Lower leg skin (tissue), 4 donors: ENCODE measurements at regions not wholly inside any gene's neighbourhood (a gene's known extent, or its start where the extent isn't known, plus 50 kb on each side); places are given as distances from the start of the nearest gene placed in this dataset.

Experiments
- DNase-seq, 2 donors: peaks; one replicate each; pipeline ENCODE4 v3.0.0-alpha.2; 2019; ENCODE audit warnings: low spot score in 2 of 2
- H3K4me3 ChIP-seq: fragments of 200-600 bp; sonication (generic); 2 replicates; pipeline ENCODE4 v1.5.1; 2017; ENCODE audit warnings: mild to moderate bottlenecking, low read depth; ENCODE audit not compliant: poor library complexity, severe bottlenecking
- POLR2A ChIP-seq, 2 donors: fragments of 450-650 bp; IDR thresholded peaks; one replicate each; pipeline ENCODE4 v1.6.1; 2016 to 2017; ENCODE audit warnings: antibody characterized with exemption in 2 of 2, mild to moderate bottlenecking in 1 of 2, moderate library complexity in 1 of 2
- WGBS, 2 donors: methylation state at CpG; one replicate each; pipeline ENCODE4 v1.1.5; 2018; 5-methylcytosine and 5-hydroxymethylcytosine counted together
- intact Hi-C: fragments of 100-400 bp; cut with DNase I; formaldehyde crosslinking; loops from one replicate; pipeline ENCODE4 v1.15.0; 2023; ENCODE audit warnings: low total_unique reads
- TF ChIP-seq, protein P1 (sequence below), 3 donors: fragments of 450-650 bp; IDR thresholded peaks; one replicate each; pipeline ENCODE4 v1.5.1; 2016; ENCODE audit warnings: antibody characterized with exemption in 3 of 3, mild to moderate bottlenecking in 3 of 3, moderate library complexity in 2 of 3

DNA sequence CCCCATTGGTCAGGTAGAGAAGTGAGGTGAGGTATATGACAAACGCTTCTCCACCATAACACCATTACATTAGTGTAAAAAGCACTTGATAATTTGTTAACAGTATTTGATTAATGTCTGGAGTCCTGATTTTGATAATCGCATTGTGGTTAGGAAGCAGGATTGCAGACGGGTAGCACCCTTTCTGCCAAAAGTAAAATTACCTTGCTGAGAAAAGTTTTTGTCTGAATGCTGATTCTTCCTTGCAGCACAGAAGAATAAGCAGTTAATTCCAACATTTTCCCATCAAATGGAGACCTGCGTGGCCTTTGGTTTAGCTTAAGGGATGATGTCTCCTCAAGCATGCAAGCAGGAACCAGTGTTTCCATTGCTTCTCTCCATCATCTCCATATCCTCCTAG, 1090.2 kb upstream of the TMEM132C start:
- WGBS, 2 donors = 95 to 98% methylated on average over 4 of the region's 4 CpGs
- intact Hi-C loops = no loop called here

DNA sequence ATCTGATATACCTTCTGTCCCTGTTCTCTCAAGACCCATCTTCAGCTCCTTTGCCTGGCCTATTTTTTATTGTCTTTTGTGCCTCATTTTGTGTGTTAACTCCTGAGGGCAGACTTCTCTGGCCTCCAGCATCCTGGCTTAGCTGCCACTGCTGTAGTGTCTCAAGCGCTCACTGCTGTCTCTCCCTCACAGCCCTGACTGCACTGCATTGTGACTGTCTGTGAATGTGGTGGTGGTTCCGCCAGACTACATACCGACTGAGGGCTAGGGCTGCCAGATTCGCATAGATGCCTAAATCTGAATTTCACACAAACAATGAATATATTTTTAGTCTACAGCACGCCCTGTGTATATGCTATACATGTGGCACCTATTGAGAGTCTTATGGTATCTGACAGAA, 1088.9 kb upstream of the TMEM132C start:
- WGBS, 2 donors = 82 to 84% methylated on average over 5 of the region's 5 CpGs
- TF ChIP-seq, protein P1, sequence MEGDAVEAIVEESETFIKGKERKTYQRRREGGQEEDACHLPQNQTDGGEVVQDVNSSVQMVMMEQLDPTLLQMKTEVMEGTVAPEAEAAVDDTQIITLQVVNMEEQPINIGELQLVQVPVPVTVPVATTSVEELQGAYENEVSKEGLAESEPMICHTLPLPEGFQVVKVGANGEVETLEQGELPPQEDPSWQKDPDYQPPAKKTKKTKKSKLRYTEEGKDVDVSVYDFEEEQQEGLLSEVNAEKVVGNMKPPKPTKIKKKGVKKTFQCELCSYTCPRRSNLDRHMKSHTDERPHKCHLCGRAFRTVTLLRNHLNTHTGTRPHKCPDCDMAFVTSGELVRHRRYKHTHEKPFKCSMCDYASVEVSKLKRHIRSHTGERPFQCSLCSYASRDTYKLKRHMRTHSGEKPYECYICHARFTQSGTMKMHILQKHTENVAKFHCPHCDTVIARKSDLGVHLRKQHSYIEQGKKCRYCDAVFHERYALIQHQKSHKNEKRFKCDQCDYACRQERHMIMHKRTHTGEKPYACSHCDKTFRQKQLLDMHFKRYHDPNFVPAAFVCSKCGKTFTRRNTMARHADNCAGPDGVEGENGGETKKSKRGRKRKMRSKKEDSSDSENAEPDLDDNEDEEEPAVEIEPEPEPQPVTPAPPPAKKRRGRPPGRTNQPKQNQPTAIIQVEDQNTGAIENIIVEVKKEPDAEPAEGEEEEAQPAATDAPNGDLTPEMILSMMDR (IDR thresholded peaks at IDR 0.05) = no peak
- TF ChIP-seq POLR2A (IDR thresholded peaks at IDR 0.05) = no peak
- H3K4me3 ChIP-seq = no peak overlapping the region
- no peak for DNase-seq
- intact Hi-C loops = no loop called here

More for the DNA sequence above, 1090.2 kb upstream of the TMEM132C start:
- no peak overlapping the region for H3K4me3 ChIP-seq
- no peak for DNase-seq
- TF ChIP-seq, protein P1 (IDR thresholded peaks at IDR 0.05) = no peak
- TF ChIP-seq POLR2A (IDR thresholded peaks at IDR 0.05) = no peak

DNA sequence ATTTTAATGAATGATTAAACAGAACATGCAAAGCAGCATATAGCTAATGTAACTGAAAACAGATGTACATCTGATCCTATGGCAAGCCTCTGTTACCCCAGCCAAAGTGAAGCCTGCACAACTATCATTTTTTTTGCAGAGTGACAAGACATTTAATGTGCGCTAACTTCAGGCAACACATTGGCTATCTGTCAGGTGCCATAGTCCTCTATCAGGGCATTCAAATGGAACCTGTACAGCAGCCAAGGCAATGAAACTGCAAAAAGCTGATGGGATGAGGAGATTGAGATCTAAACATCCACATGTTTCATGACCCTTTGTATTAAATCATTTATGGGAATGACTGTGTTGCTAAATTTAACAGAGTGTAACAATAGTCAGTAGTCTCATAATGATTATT, 1088.5 kb upstream of the TMEM132C start:
- DNase-seq = no peak
- 83 to 93% methylated on average over 1 of the region's 1 CpG for WGBS, 2 donors
- intact Hi-C loops = no loop called here
- no peak overlapping the region for H3K4me3 ChIP-seq
- TF ChIP-seq POLR2A (IDR thresholded peaks at IDR 0.05) = no peak
- TF ChIP-seq, protein P1 (IDR thresholded peaks at IDR 0.05) = no peak

DNA sequence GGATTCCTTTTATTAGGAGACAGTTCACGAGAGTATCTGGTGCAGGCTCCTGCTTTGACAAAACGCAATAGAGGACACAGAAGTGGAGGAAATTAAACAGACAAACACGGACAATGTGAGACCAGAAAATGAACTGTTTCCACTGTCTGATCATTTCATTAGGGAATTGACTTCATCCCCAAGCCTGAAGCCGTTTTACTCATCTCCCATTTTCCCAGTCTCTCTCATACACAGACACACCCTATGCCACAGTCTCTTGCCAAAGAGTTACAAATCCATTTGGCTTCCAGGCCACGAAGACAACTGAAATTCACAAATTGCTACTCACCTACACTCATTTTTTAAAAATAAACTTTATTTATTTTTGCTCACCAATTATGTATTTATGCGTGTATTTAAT, 1087.8 kb upstream of the TMEM132C start:
- DNase-seq = peak in 1 of 2 donors; percentile 30
- intact Hi-C loops = no loop called here
- H3K4me3 ChIP-seq = no peak overlapping the region
- WGBS, 2 donors = 42 to 45% methylated on average over 6 of the region's 6 CpGs
- no peak for TF ChIP-seq POLR2A (IDR thresholded peaks at IDR 0.05)
- TF ChIP-seq, protein P1 (IDR thresholded peaks at IDR 0.05) = no peak

DNA sequence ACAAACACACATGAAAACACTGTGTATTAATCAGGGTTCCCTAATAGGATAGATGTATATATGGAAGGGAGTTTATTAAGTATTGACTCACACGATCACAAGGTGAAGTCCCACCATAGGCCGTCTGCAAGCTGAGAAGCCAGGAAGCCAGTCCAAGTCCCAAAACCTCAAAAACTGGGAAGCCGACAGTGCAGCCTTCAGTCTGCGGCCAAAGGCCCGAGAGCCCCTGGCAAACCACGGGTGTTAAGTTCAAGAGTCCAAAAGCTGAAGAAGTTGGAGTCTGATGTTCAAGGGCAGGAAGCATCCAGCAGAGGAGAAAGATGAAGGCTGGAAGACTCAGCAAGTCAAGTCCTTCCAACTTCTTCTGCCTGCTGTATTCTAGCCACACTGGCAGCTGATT, 1085.0 kb upstream of the TMEM132C start:
- intact Hi-C loops = no loop called here
- TF ChIP-seq, protein P1 (IDR thresholded peaks at IDR 0.05) = no peak
- TF ChIP-seq POLR2A (IDR thresholded peaks at IDR 0.05) = no peak
- no peak for DNase-seq
- 77 to 85% methylated on average over 6 of the region's 6 CpGs for WGBS, 2 donors
- no peak overlapping the region for H3K4me3 ChIP-seq

DNA sequence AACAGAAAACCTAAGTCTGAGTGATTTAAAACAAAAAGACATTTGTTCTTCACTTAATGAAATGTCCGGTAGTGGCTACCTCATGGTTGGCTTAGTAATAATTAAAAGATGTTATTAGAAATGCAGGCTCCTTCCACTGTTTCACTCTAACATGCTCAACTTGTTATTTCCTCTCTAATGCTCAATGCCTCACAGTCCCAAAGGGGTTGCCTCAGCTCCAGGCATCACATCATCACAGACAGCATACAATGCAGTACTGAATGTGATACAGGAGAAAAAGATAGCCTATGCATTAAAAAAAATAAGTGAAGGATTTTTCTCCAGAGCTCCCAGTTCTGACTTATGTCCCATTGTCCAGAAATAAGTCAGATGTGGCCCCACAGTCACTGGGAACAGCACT, 1077.0 kb upstream of the TMEM132C start:
- DNase-seq = no peak
- TF ChIP-seq POLR2A (IDR thresholded peaks at IDR 0.05) = no peak
- TF ChIP-seq, protein P1 (IDR thresholded peaks at IDR 0.05) = no peak
- WGBS, 2 donors = 94 to 100% methylated on average over 1 of the region's 1 CpG
- intact Hi-C loops = no loop called here
- H3K4me3 ChIP-seq = no peak overlapping the region
